Stimulated activated CD8-positive, alpha-beta memory T cell treated with anti-CD3 and anti-CD28 coated beads, Interleukin-15, amount 100 ng/mL, for 1 hour (primary cell): ENCODE measurements at regions not wholly inside any gene's neighbourhood (a gene's known extent, or its start where the extent isn't known, plus 50 kb on each side); places are given as distances from the start of the nearest gene placed in this dataset.

Experiments used
- DNase-seq: peaks from one replicate; pipeline ENCODE4 v3.0.0-alpha.2; 2020; ENCODE audit warnings: low read depth

- no peak for DNase-seq
Measured at GRCh38 chr3:124444075-124444474, 286.2 kb upstream of the UMPS start.

GRCh38 chr3:124444896-124445295 is 285.4 kb upstream of the UMPS start:
- DNase-seq = no peak

GRCh38 chr3:124447845-124448244 is 282.4 kb upstream of the UMPS start:
- no peak for DNase-seq

- no peak for DNase-seq
Measured at GRCh38 chr3:124448954-124449353, 281.3 kb upstream of the UMPS start.

GRCh38 chr3:124450366-124450765 is 279.9 kb upstream of the UMPS start:
- DNase-seq = no peak

GRCh38 chr3:124451630-124452317 is 278.5 kb upstream of the UMPS start:
- no peak for DNase-seq

- no peak for DNase-seq
Measured at GRCh38 chr3:124453189-124453588, 277.1 kb upstream of the UMPS start.

- DNase-seq = no peak
Measured at GRCh38 chr3:124455891-124456290, 274.4 kb upstream of the UMPS start.

GRCh38 chr3:124456506-124456905 is 273.7 kb upstream of the UMPS start:
- no peak for DNase-seq

- no peak for DNase-seq
Measured at GRCh38 chr3:124459678-124460077, 270.6 kb upstream of the UMPS start.

- no peak for DNase-seq
Measured at GRCh38 chr3:124461126-124461525, 269.1 kb upstream of the UMPS start.

- no peak for DNase-seq
Measured at GRCh38 chr3:124461838-124462632, 268.2 kb upstream of the UMPS start.

- no peak for DNase-seq
Measured at GRCh38 chr3:124463234-124463633, 267.0 kb upstream of the UMPS start.

- no peak for DNase-seq
Measured at GRCh38 chr3:124467980-124468902, 262.0 kb upstream of the UMPS start.

- no peak for DNase-seq
Measured at GRCh38 chr3:124469555-124469954, 260.7 kb upstream of the UMPS start.

- DNase-seq = no peak
Measured at GRCh38 chr3:124478830-124479229, 251.4 kb upstream of the UMPS start.

- no peak for DNase-seq
Measured at GRCh38 chr3:124483915-124484470, 246.3 kb upstream of the UMPS start.

- DNase-seq = no peak
Measured at GRCh38 chr3:124486324-124486723, 243.9 kb upstream of the UMPS start.

- no peak for DNase-seq
Measured at GRCh38 chr3:124489506-124489905, 240.7 kb upstream of the UMPS start.

- DNase-seq = no peak
Measured at GRCh38 chr3:124491098-124491497, 239.2 kb upstream of the UMPS start.

GRCh38 chr3:124491875-124492274 is 238.4 kb upstream of the UMPS start:
- no peak for DNase-seq

- DNase-seq = no peak
Measured at GRCh38 chr3:124492824-124493223, 237.4 kb upstream of the UMPS start.
